B cell (primary cell): ENCODE measurements at regions not wholly inside any gene's neighbourhood (a gene's known extent, or its start where the extent isn't known, plus 50 kb on each side); places are given as distances from the start of the nearest gene placed in this dataset.

Experiments used
- ATAC-seq: fragments of 200-7000 bp; cut with Tn5 transposase; one replicate; pipeline ENCODE4 v1.10.0; 2021; ENCODE audit warnings: low read depth, mild to moderate bottlenecking, moderate number of reproducible peaks, moderate library complexity
- CTCF ChIA-PET: fragments of 350-600 bp; sonication (Branson Sonifier 250); formaldehyde crosslinking; loops from one replicate; lab custom pipeline; 2021; ENCODE audit warnings: antibody characterized with exemption, inconsistent platforms; lab: Charles Lee
- POLR2A ChIA-PET: fragments of 350-600 bp; sonication (Branson Sonifier 250); formaldehyde crosslinking; loops from one replicate; lab custom pipeline; 2021; ENCODE audit warnings: antibody characterized with exemption; lab: Charles Lee
- DNase-seq: peaks from one replicate; pipeline ENCODE4 v3.0.0; 2013
- H2AFZ ChIP-seq: 2 replicates; pipeline ENCODE4 v1.6.1; 2012; ENCODE audit warnings: mild to moderate bottlenecking, low read depth, low read length; ENCODE audit not compliant: insufficient read depth, poor library complexity, severe bottlenecking
- H3K27ac ChIP-seq, 2 donors: 1 replicate in 1 of 2; 2 replicates in 1 of 2; pipeline ENCODE4 v1.5.1; 2012 to 2013; ENCODE audit warnings: low read length in 2 of 2, mild to moderate bottlenecking in 2 of 2, moderate library complexity in 1 of 2
- H3K27me3 ChIP-seq, 4 experiments: fragments of 200-600 bp in 1 of 4; sonication (generic) in 1 of 4; replicated peaks in 1 of 4; 1 replicate in 2 of 4; 2 replicates in 2 of 4; pipeline versions ENCODE4 v1.6.1 to v1.7.0; 2013 to 2016; ENCODE audit warnings: low read length in 3 of 4, mild to moderate bottlenecking in 2 of 4, mixed read lengths in 1 of 4, moderate library complexity in 1 of 4; ENCODE audit not compliant: insufficient read depth in 4 of 4, control insufficient read depth in 3 of 4; ENCODE audit errors: control extremely low read depth in 1 of 4
- H3K36me3 ChIP-seq, 2 experiments: replicated peaks in 1 of 2; 1 replicate in 1 of 2; 2 replicates in 1 of 2; pipeline versions ENCODE4 v1.6.1 to v1.7.1; 2013; ENCODE audit warnings: low read length in 1 of 2; ENCODE audit not compliant: insufficient read depth in 2 of 2, control insufficient read depth in 1 of 2; ENCODE audit errors: control extremely low read depth in 1 of 2, extremely low read depth in 1 of 2
- H3K4me1 ChIP-seq, 2 donors: fragments of 200-600 bp in 1 of 2; sonication (generic) in 1 of 2; 1 replicate in 1 of 2; 2 replicates in 1 of 2; pipeline versions ENCODE4 v1.5.1 to v1.6.1; 2013 to 2017; ENCODE audit warnings: low read length in 2 of 2; ENCODE audit not compliant: control insufficient read depth in 2 of 2, insufficient read depth in 2 of 2
- H3K4me2 ChIP-seq: replicated peaks from 2 replicates; pipeline ENCODE3; 2012; ENCODE audit warnings: mild to moderate bottlenecking, low read depth, low read length; ENCODE audit not compliant: poor library complexity, severe bottlenecking
- H3K4me3 ChIP-seq, 5 experiments: fragments of 200-600 bp in 1 of 5; sonication (generic) in 1 of 5; 1 replicate in 3 of 5; 2 replicates in 2 of 5; pipeline versions ENCODE4 v1.5.1 to v1.7.0; 2011 to 2016; ENCODE audit warnings: low read length in 4 of 5, mild to moderate bottlenecking in 4 of 5, low read depth in 2 of 5, control low read depth in 1 of 5, moderate library complexity in 1 of 5; ENCODE audit not compliant: insufficient read depth in 1 of 5; ENCODE audit errors: control extremely low read depth in 1 of 5, extremely low read depth in 1 of 5
- H3K79me2 ChIP-seq: fragments of 200-600 bp; sonication (generic); one replicate; pipeline ENCODE4 v1.6.0; 2016; ENCODE audit warnings: low read length; ENCODE audit not compliant: control insufficient read depth, insufficient read depth
- H3K9ac ChIP-seq: fragments of 200-600 bp; sonication (generic); 2 replicates; pipeline ENCODE4 v1.6.1; 2017; ENCODE audit warnings: mild to moderate bottlenecking, low read length, moderate library complexity
- H3K9me3 ChIP-seq, 3 donors: one replicate each; pipeline versions ENCODE4 v1.6.1 to v1.7.1; 2013; ENCODE audit warnings: low read length in 2 of 3; ENCODE audit not compliant: control insufficient read depth in 2 of 3, insufficient read depth in 1 of 3; ENCODE audit errors: control extremely low read depth in 1 of 3
- H4K20me1 ChIP-seq: 2 replicates; pipeline ENCODE4 v1.6.0; 2012; ENCODE audit warnings: mild to moderate bottlenecking, low read length; ENCODE audit not compliant: insufficient read depth, control insufficient read depth, poor library complexity, severe bottlenecking
- H3K27ac Mint-ChIP-seq: one replicate; pipeline ENCODE4 v1.8.0; 2021; ENCODE audit warnings: mixed read lengths
- H3K27me3 Mint-ChIP-seq: one replicate; pipeline ENCODE4 v1.8.0; 2021; ENCODE audit warnings: mixed read lengths
- H3K4me1 Mint-ChIP-seq: one replicate; pipeline ENCODE4 v1.8.0; 2021; ENCODE audit warnings: mixed read lengths
- H3K4me3 Mint-ChIP-seq: one replicate; pipeline ENCODE4 v1.8.0; 2021; ENCODE audit warnings: mixed read lengths
- H3K9me3 Mint-ChIP-seq: one replicate; pipeline ENCODE4 v1.8.0; 2022; ENCODE audit warnings: mixed read lengths; ENCODE audit not compliant: insufficient read depth
- EZH2 ChIP-seq: IDR thresholded peaks from 2 replicates; pipeline ENCODE4 v1.6.1; 2012; ENCODE audit warnings: borderline replicate concordance, low read depth, mild to moderate bottlenecking, moderate library complexity, low read length; ENCODE audit not compliant: insufficient read depth, poor library complexity, severe bottlenecking
- WGBS: methylation state at CpG from one replicate; pipeline ENCODE4 v1.1.5; 2013; ENCODE audit warnings: missing lambda C conversion rate; ENCODE audit not compliant: insufficient coverage; 5-methylcytosine and 5-hydroxymethylcytosine counted together
- intact Hi-C: fragments of 100-400 bp; cut with micrococcal nuclease; formaldehyde crosslinking; loops from one replicate; pipeline ENCODE4 v1.10.0; 2022
- TF ChIP-seq, protein P1 (sequence below): fragments of 200-600 bp; IDR thresholded peaks from one replicate; pipeline ENCODE4 v1.8.0; 2022; ENCODE audit warnings: antibody characterized with exemption, mild to moderate bottlenecking

DNA sequence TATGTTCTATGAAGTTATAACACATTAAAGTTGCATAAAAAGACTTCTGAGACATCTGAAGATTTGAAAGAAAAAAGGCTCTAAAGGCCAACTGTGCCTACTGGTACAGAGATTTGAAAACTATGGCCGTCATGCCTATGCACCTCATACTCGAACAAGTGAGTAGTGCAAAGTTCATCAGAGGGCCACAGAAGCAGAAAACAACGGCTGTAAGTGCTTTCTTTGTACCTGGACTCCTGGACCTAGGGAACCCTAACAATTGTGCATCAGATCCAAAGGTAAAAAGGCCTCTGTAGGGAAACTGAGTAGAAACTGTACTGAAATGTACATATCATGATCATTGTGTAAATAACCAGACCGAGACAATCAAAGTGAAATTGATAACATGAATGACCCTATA, 230.4 kb upstream of the CHST9 start:
- Mint-ChIP-seq H3K4me1 (no peaks in the 10 kb centered on the region), H3K27me3 (no peaks in the 10 kb centered on the region), H3K4me3 (no peak overlapping the region), H3K27ac (no peak overlapping the region), H3K9me3 (no peaks in the 10 kb centered on the region)
- H3K9ac ChIP-seq = no peak overlapping the region
- H3K27me3 ChIP-seq = no peaks in the 10 kb centered on the region
- no peak for ATAC-seq
- 72% methylated on average over 3 of the region's 4 CpGs for whole genome bisulfite sequencing
- TF ChIP-seq, protein P1, sequence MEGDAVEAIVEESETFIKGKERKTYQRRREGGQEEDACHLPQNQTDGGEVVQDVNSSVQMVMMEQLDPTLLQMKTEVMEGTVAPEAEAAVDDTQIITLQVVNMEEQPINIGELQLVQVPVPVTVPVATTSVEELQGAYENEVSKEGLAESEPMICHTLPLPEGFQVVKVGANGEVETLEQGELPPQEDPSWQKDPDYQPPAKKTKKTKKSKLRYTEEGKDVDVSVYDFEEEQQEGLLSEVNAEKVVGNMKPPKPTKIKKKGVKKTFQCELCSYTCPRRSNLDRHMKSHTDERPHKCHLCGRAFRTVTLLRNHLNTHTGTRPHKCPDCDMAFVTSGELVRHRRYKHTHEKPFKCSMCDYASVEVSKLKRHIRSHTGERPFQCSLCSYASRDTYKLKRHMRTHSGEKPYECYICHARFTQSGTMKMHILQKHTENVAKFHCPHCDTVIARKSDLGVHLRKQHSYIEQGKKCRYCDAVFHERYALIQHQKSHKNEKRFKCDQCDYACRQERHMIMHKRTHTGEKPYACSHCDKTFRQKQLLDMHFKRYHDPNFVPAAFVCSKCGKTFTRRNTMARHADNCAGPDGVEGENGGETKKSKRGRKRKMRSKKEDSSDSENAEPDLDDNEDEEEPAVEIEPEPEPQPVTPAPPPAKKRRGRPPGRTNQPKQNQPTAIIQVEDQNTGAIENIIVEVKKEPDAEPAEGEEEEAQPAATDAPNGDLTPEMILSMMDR = no peak
- TF ChIP-seq EZH2 = no peak
- H3K79me2 ChIP-seq = no peaks in the 10 kb centered on the region
- H3K36me3 ChIP-seq = no peaks in the 10 kb centered on the region
- intact Hi-C loops = no loop called here
- no peaks in the 10 kb centered on the region for H3K4me1 ChIP-seq
- H3K4me3 ChIP-seq = no peak overlapping the region
- DNase-seq = no peak
- POLR2A ChIA-PET = no interaction called here
- no peaks in the 10 kb centered on the region for H4K20me1 ChIP-seq
- no peak overlapping the region for H3K4me2 ChIP-seq
- no peaks in the 10 kb centered on the region for H3K9me3 ChIP-seq
- CTCF ChIA-PET = no interaction called here
- no peak overlapping the region for H2AFZ ChIP-seq
- no peak overlapping the region for H3K27ac ChIP-seq

DNA sequence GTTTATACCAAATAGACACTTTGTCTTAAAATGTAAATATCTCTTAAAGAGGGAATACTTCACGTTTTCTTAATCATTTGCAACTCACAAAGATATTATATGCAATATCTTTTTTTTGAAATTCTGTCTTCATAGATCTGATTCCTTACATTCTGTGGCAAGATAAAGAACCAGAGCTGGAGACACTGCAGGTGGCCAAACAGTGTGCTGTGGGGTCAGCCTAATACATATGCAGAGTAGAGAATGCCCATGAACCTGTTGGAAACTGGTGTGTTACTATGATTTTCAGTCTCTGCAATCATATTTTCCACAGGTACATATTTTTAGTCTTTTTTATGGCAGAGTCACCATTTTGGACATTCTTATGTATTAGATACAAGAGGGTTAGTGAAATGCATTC, 229.6 kb upstream of the CHST9 start:
- H3K36me3 ChIP-seq = no peaks in the 10 kb centered on the region
- H3K27me3 Mint-ChIP-seq = no peaks in the 10 kb centered on the region
- H3K27me3 ChIP-seq = no peaks in the 10 kb centered on the region
- H3K4me3 ChIP-seq = no peak overlapping the region
- ChIA-PET CTCF (no interaction called here), POLR2A (no interaction called here)
- H3K4me1 ChIP-seq = no peaks in the 10 kb centered on the region
- H3K4me3 Mint-ChIP-seq = no peak overlapping the region
- H4K20me1 ChIP-seq = no peaks in the 10 kb centered on the region
- WGBS = no CpG with 5 or more reads among the region's 1 CpG
- H3K27ac ChIP-seq = no peak overlapping the region
- DNase-seq (no peak), ATAC-seq (no peak)
- no peak overlapping the region for H3K27ac Mint-ChIP-seq
- TF ChIP-seq EZH2 = no peak
- TF ChIP-seq, protein P1 = no peak
- no peaks in the 10 kb centered on the region for H3K9me3 Mint-ChIP-seq
- no peaks in the 10 kb centered on the region for H3K9me3 ChIP-seq
- intact Hi-C loops = no loop called here
- H3K4me1 Mint-ChIP-seq = no peaks in the 10 kb centered on the region
- no peak overlapping the region for H3K9ac ChIP-seq
- no peak overlapping the region for H3K4me2 ChIP-seq
- no peak overlapping the region for H2AFZ ChIP-seq
- no peaks in the 10 kb centered on the region for H3K79me2 ChIP-seq
